OCI-LY7 (cell line): ENCODE measurements at regions not wholly inside any gene's neighbourhood (a gene's known extent, or its start where the extent isn't known, plus 50 kb on each side); places are given as distances from the start of the nearest gene placed in this dataset.

Experiments used
- BruUV-seq: library from RNA; stranded (reverse); fragments of 400-500 nt; replicated peaks from 2 replicates; lab custom pipeline; 2021; lab: Mats Ljungman, UMichigan
- CTCF ChIA-PET: fragments of 300-600 bp; sonication (Branson Sonifier 250); formaldehyde crosslinking; loops from one replicate; lab custom pipeline; 2022; ENCODE audit warnings: antibody characterized with exemption; ENCODE audit not compliant: unreplicated experiment; lab: Charles Lee
- POLR2A ChIA-PET: fragments of 300-600 bp; sonication (Branson Sonifier 250); formaldehyde crosslinking; loops from one replicate; lab custom pipeline; 2022; ENCODE audit warnings: antibody characterized with exemption; lab: Charles Lee
- DNase-seq: peaks from one replicate; pipeline ENCODE4 v3.0.0-alpha.2; 2015; ENCODE audit warnings: low spot score
- H2AFZ ChIP-seq: fragments of 200-600 bp; sonication (generic), shearing (Covaris generic); 2 replicates; pipeline ENCODE4 v1.6.1; 2014; ENCODE audit warnings: mild to moderate bottlenecking, antibody characterized with exemption, low read length, moderate library complexity
- H3K27ac ChIP-seq: fragments of 200-600 bp; sonication (generic); 2 replicates; pipeline ENCODE4 v1.5.1; 2014; ENCODE audit warnings: mixed run types, low read depth, mild to moderate bottlenecking, moderate library complexity, low read length, inconsistent platforms; ENCODE audit not compliant: poor library complexity, severe bottlenecking
- H3K36me3 ChIP-seq: fragments of 200-600 bp; sonication (generic); 2 replicates; pipeline ENCODE4 v1.6.1; 2014; ENCODE audit warnings: mild to moderate bottlenecking, antibody characterized with exemption, low read length, moderate library complexity, mixed read lengths; ENCODE audit not compliant: insufficient read depth
- H3K4me1 ChIP-seq: fragments of 200-600 bp; sonication (generic); 2 replicates; pipeline ENCODE4 v1.5.1; 2014; ENCODE audit warnings: mild to moderate bottlenecking, low read length; ENCODE audit not compliant: insufficient read depth, poor library complexity, severe bottlenecking
- H3K4me2 ChIP-seq: fragments of 200-600 bp; sonication (generic); 2 replicates; pipeline ENCODE4 v1.6.1; 2014; ENCODE audit warnings: mild to moderate bottlenecking, low read length
- H3K4me3 ChIP-seq: fragments of 200-600 bp; sonication (generic); 2 replicates; pipeline ENCODE4 v1.5.1; 2014; ENCODE audit warnings: mild to moderate bottlenecking, low read depth, low read length; ENCODE audit not compliant: poor library complexity, severe bottlenecking
- H3K79me2 ChIP-seq: fragments of 200-600 bp; sonication (generic); 2 replicates; pipeline ENCODE4 v1.6.1; 2016; ENCODE audit warnings: low read depth, mild to moderate bottlenecking, low read length, moderate library complexity, mixed read lengths; ENCODE audit not compliant: insufficient read depth
- H3K9me2 ChIP-seq: fragments of 200-600 bp; sonication (generic); 2 replicates; pipeline ENCODE4 v1.6.1; 2016; ENCODE audit warnings: mild to moderate bottlenecking, low read length, mixed read lengths; ENCODE audit not compliant: insufficient read depth
- H3K9me3 ChIP-seq: fragments of 200-600 bp; sonication (generic); 2 replicates; pipeline ENCODE4 v1.6.1; 2014; ENCODE audit warnings: mild to moderate bottlenecking, mixed run types, low read length, mixed read lengths
- H4K20me1 ChIP-seq: fragments of 200-600 bp; sonication (generic); 2 replicates; pipeline ENCODE4 v1.6.1; 2014; ENCODE audit warnings: mild to moderate bottlenecking, antibody characterized with exemption, low read length, moderate library complexity, mixed read lengths; ENCODE audit not compliant: insufficient read depth
- EZH2phosphoT487 ChIP-seq: fragments of 200-600 bp; sonication (generic); IDR thresholded peaks from 2 replicates; pipeline ENCODE4 v1.6.1; 2018; ENCODE audit warnings: low read depth, borderline replicate concordance, mild to moderate bottlenecking, mixed run types, antibody characterized with exemption, low read length, moderate library complexity, mixed read lengths
- intact Hi-C: fragments of 100-400 bp; cut with micrococcal nuclease; formaldehyde crosslinking; loops from one replicate; pipeline ENCODE4 v1.10.0; 2022; ENCODE audit not compliant: unreplicated experiment
- TF ChIP-seq, protein P1 (sequence below): fragments of 200-600 bp; sonication (generic); conservative IDR thresholded peaks from 2 replicates; pipeline ENCODE4 v1.5.1; 2014; ENCODE audit warnings: mild to moderate bottlenecking, antibody characterized with exemption, low read length, moderate library complexity, mixed read lengths

DNA sequence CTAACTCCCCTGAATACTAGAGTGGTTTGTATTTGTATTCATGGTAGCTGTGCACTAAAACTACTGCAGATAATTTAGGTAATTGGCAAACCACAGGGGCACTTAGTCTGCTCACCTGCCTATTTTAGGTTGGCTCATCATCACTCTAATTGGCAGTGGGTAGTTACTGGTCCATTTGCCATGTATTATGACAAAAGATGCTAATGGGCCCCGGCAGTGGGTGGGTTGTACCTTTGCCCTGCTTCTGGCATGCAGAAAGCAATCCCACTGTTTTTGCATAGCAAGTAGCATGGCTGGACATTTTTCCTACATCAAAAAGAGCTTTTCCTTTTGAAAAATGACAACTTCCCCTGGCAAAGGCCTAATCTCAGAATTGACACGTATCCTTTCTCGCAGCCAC lies 741.4 kb upstream of the MAP3K7 start:
- Histone ChIP-seq H3K27ac (no peak overlapping the region), H3K4me1 (no peaks in the 10 kb centered on the region), H3K4me3 (no peak overlapping the region), H3K4me2 (no peak overlapping the region), H3K9me2 (no peaks in the 10 kb centered on the region), H2AFZ (no peak overlapping the region), H3K79me2 (no peaks in the 10 kb centered on the region), H3K9me3 (no peaks in the 10 kb centered on the region), H3K36me3 (no peaks in the 10 kb centered on the region), H4K20me1 (no peaks in the 10 kb centered on the region)
- ChIA-PET POLR2A (no interaction called here), CTCF (no interaction called here)
- no peak for DNase-seq
- intact Hi-C loops: no loop called here
- no TSS peak for BruUV-seq
- TF ChIP-seq, protein P1, sequence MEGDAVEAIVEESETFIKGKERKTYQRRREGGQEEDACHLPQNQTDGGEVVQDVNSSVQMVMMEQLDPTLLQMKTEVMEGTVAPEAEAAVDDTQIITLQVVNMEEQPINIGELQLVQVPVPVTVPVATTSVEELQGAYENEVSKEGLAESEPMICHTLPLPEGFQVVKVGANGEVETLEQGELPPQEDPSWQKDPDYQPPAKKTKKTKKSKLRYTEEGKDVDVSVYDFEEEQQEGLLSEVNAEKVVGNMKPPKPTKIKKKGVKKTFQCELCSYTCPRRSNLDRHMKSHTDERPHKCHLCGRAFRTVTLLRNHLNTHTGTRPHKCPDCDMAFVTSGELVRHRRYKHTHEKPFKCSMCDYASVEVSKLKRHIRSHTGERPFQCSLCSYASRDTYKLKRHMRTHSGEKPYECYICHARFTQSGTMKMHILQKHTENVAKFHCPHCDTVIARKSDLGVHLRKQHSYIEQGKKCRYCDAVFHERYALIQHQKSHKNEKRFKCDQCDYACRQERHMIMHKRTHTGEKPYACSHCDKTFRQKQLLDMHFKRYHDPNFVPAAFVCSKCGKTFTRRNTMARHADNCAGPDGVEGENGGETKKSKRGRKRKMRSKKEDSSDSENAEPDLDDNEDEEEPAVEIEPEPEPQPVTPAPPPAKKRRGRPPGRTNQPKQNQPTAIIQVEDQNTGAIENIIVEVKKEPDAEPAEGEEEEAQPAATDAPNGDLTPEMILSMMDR: no peak

DNA sequence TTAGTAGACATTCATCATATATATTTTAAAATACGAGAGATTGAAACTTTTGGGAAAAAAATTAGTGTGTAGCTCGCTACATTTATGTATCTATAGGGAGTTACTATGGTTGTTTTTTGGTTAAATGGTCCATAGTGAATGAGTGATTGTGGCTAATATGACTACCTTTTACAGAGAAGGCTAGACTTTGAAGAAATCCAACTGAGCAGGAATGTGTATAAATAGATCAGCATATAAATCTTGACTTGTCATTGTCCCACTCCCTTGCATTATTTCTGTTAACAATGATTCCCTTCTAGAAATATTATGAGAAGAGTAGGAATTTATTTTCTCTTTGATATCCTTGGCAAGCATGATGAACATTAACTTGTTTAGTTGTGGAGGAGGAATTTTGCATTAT lies 737.8 kb upstream of the MAP3K7 start:
- H3K36me3 ChIP-seq: no peaks in the 10 kb centered on the region
- H3K79me2 ChIP-seq: no peaks in the 10 kb centered on the region
- intact Hi-C loops: no loop called here
- no peak overlapping the region for H3K4me2 ChIP-seq
- DNase-seq: no peak
- H3K9me3 ChIP-seq: no peaks in the 10 kb centered on the region
- no peak overlapping the region for H3K27ac ChIP-seq
- ChIA-PET POLR2A (no interaction called here), CTCF (no interaction called here)
- H3K4me1 ChIP-seq: no peaks in the 10 kb centered on the region
- H2AFZ ChIP-seq: no peak overlapping the region
- BruUV-seq: no TSS peak
- TF ChIP-seq, protein P1: no peak
- TF ChIP-seq EZH2phosphoT487: no peak
- no peak overlapping the region for H3K4me3 ChIP-seq
- no peaks in the 10 kb centered on the region for H4K20me1 ChIP-seq
- no peaks in the 10 kb centered on the region for H3K9me2 ChIP-seq

DNA sequence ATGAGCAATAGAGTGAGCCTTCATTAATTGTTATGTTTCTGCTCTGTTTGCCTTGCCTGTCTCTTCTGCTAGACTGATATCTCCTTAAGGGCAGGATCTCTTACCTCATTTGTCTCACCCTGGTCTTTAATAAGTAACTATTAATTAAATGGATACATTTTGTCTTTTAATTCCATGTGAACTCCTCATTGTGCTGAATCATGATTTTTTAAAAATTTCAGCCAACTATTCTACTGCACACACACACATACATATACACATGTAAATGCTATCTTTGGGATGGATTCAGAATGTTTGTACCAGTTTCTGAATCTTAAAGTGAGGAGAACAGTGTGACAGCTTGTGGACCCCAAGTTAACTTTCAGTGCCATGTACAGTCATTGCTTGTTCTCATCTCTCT lies 731.1 kb upstream of the MAP3K7 start:
- no peaks in the 10 kb centered on the region for H4K20me1 ChIP-seq
- no peak overlapping the region for H3K27ac ChIP-seq
- TF ChIP-seq EZH2phosphoT487: no peak
- TF ChIP-seq, protein P1: no peak
- no peaks in the 10 kb centered on the region for H3K36me3 ChIP-seq
- DNase-seq: no peak
- intact Hi-C loops: no loop called here
- H3K79me2 ChIP-seq: no peaks in the 10 kb centered on the region
- no peak overlapping the region for H3K4me3 ChIP-seq
- no peaks in the 10 kb centered on the region for H3K4me1 ChIP-seq
- ChIA-PET POLR2A (no interaction called here), CTCF (no interaction called here)
- no peaks in the 10 kb centered on the region for H3K9me2 ChIP-seq
- H2AFZ ChIP-seq: no peak overlapping the region
- no TSS peak for BruUV-seq
- H3K9me3 ChIP-seq: no peaks in the 10 kb centered on the region
- H3K4me2 ChIP-seq: no peak overlapping the region
